ENCODE measurements at regions not wholly inside any gene's neighbourhood (a gene's known extent, or its start where the extent isn't known, plus 50 kb on each side); places are given as distances from the start of the nearest gene placed in this dataset.

DNA sequence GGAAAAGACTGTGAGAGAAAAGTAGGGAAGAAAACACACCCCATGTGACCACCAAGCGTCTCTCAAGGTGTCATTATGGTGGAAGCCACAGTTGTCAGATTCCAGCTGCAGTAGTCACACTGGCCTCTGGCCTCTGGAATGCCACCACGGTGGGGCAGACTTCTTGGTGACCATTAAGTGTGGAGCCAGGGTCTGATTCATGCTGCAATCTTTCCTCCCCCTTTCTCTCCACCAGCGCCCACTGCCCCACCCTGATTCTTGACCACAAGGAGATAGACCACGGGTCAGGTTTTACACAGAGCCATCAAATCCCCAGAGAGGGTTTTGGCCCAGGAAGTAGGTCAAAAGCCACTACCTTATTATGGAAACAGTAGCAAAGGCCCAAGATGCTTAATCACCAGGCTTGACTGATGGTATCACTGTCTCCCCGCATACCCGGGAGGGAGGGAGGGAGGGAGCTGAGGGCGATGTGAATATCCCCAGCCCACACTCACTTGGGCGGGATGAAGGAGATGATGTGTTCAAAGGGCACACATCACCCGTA is 52.7 kb upstream of the GRHL3 start:
- TF ChIP-seq CTCF (IDR thresholded peaks at IDR 0.05 in 4 of 5, conservative IDR thresholded peaks at IDR 0.05 in 1 of 5), result no peak
- no peak for TF ChIP-seq POLR2A (IDR thresholded peaks at IDR 0.05)
